Esophagus (tissue), 2 donors: ENCODE measurements at regions not wholly inside any gene's neighbourhood (a gene's known extent, or its start where the extent isn't known, plus 50 kb on each side); places are given as distances from the start of the nearest gene placed in this dataset.

ENCODE experiments used
- H3K27ac ChIP-seq, 2 donors: one replicate each; pipeline ENCODE4 v1.5.1; 2013; ENCODE audit warnings: low read depth in 2 of 2, mild to moderate bottlenecking in 2 of 2, inconsistent platforms in 1 of 2, low read length in 1 of 2, moderate library complexity in 1 of 2
- H3K27me3 ChIP-seq, 2 donors: one replicate each; pipeline ENCODE4 v1.6.1; 2013; ENCODE audit warnings: low read length in 2 of 2, control low read depth in 1 of 2, mild to moderate bottlenecking in 1 of 2; ENCODE audit not compliant: insufficient read depth in 2 of 2, control insufficient read depth in 1 of 2
- H3K36me3 ChIP-seq, 2 donors: one replicate each; pipeline ENCODE4 v1.6.1; 2013; ENCODE audit warnings: low read length in 1 of 2; ENCODE audit not compliant: control insufficient read depth in 2 of 2, insufficient read depth in 2 of 2
- H3K4me1 ChIP-seq, 2 donors: one replicate each; pipeline ENCODE4 v1.6.1; 2013; ENCODE audit warnings: low read length in 1 of 2; ENCODE audit not compliant: control insufficient read depth in 2 of 2, insufficient read depth in 2 of 2
- H3K4me3 ChIP-seq, 2 donors: one replicate each; pipeline ENCODE4 v1.5.1; 2013; ENCODE audit warnings: low read length in 2 of 2, mild to moderate bottlenecking in 2 of 2, low read depth in 1 of 2, moderate library complexity in 1 of 2
- H3K9me3 ChIP-seq, 2 donors: one replicate each; pipeline ENCODE4 v1.6.1; 2013; ENCODE audit warnings: mild to moderate bottlenecking in 2 of 2, low read depth in 1 of 2, low read length in 1 of 2, moderate library complexity in 1 of 2; ENCODE audit not compliant: control insufficient read depth in 2 of 2, insufficient read depth in 1 of 2
- WGBS, 2 donors: extraction: QIAGEN DNeasy Blood & Tissue Kit; methylation state at CpG; one replicate each; pipeline ENCODE4 v1.1.7; 2013; 5-methylcytosine and 5-hydroxymethylcytosine counted together
- donor health status: healthy with polysubstance abuse.
- donor health status: Bipolar disorder and iron deficiency.

GRCh38 chr6:22062807-22063408 is 233.9 kb downstream of the PRL start:
- H3K27me3 ChIP-seq: no peaks in the 10 kb centered on the region
- 52 to 57% methylated on average over 21 of the region's 21 CpGs for WGBS, 2 donors
- peaks cover 0 to 3% of the 10 kb centered on the region in 2 donors for H3K4me1 ChIP-seq
- H3K4me3 ChIP-seq: no peak overlapping the region
- peaks cover 0 to 3% of the 10 kb centered on the region in 2 donors for H3K9me3 ChIP-seq
- no peaks in the 10 kb centered on the region for H3K36me3 ChIP-seq
- H3K27ac ChIP-seq: no peak overlapping the region

DNA sequence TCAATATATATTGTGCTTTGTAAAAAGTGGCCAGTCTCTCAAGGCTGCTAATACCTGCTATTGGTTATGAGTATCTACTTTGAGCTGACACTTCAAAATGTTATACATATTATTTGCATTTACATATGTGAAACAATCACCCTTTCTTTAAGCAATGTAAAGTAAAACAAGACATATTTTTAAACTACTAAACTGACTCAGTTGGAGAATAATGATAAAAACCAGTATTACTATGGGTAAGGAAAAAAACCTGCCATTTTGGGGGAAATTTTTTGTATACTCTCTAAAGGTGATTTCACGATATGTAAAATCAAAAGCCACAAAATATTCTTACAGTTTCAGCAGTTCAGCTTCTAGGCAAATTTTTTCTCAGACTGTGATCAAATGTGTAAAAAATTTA is 232.3 kb downstream of the PRL start:
- 87 to 88% methylated on average over 1 of the region's 1 CpG for WGBS, 2 donors
- Histone ChIP-seq H3K27me3 (no peaks in the 10 kb centered on the region), H3K36me3 (no peaks in the 10 kb centered on the region), H3K4me1 (peaks cover 0 to 3% of the 10 kb centered on the region in 2 donors), H3K9me3 (peaks cover 0 to 3% of the 10 kb centered on the region in 2 donors), H3K27ac (no peak overlapping the region), H3K4me3 (no peak overlapping the region)

DNA sequence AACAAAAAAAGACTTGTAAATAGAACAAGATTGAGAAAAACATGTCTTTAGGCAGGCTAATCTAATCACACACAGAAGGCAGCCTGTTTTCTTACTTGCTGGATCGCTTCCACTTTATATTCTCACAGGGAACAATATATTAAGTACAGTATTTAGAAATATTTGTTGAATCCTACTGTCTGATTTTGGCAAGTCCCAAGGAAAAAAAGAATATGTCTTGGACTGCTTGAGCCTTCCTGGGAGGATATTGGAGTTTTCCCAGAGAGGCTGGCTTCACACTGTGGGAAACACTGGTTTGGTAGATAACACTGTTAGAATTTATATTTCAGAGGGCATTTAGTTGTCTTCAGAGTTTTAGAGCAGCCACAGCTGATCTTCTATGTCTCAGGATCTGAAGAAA is 229.7 kb downstream of the PRL start:
- Histone ChIP-seq H3K36me3 (no peaks in the 10 kb centered on the region), H3K27me3 (no peaks in the 10 kb centered on the region), H3K4me1 (peaks cover 0 to 3% of the 10 kb centered on the region in 2 donors), H3K27ac (no peak overlapping the region), H3K9me3 (peaks cover 0 to 3% of the 10 kb centered on the region in 2 donors), H3K4me3 (no peak overlapping the region)
- 40 to 57% methylated on average over 1 of the region's 1 CpG for WGBS, 2 donors

GRCh38 chr6:22067671-22068070 is 229.2 kb downstream of the PRL start:
- 88 to 89% methylated on average over 2 of the region's 2 CpGs for WGBS, 2 donors
- H3K9me3 ChIP-seq: peaks cover 0 to 3% of the 10 kb centered on the region in 2 donors
- no peak overlapping the region for H3K4me3 ChIP-seq
- H3K4me1 ChIP-seq: peaks cover 0 to 3% of the 10 kb centered on the region in 2 donors
- H3K36me3 ChIP-seq: no peaks in the 10 kb centered on the region
- no peak overlapping the region for H3K27ac ChIP-seq
- H3K27me3 ChIP-seq: no peaks in the 10 kb centered on the region

DNA sequence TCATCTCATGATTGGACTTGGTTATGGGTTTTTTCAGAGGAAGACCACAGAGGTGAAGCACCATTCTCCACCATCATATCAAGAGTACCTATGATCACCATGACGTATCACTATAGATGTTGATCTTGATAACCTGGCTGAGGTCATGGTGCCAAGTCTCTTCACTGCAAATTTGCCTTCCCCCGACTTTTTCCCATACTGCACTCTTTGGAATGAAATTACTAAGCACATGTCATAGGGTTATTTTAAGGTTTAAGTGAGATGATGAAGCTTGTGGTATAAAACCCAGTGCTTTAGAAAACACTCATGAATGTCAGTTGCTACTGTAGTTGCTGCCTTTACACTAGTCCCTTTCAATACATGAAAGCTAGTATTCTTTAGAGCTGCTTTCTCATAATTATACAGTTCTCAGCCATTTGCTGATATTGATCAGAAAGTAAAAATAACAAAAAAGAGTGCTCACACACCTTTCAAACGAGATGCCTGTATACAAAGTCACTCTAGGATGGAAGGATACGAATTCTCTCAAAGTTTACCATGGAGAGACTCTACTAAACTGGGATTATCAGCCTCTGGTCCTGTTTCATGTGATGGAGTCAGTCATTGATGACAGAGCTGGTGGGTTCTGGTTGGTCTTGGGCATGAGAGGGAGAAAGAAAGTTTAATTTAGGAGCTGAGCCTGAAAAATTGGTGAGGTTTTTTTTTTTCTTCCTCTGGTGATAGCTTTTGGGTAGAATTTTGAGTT is 228.1 kb downstream of the PRL start:
- no peak overlapping the region for H3K4me3 ChIP-seq
- no peaks in the 10 kb centered on the region for H3K9me3 ChIP-seq
- no peaks in the 10 kb centered on the region for H3K4me1 ChIP-seq
- WGBS, 2 donors: 84 to 86% methylated on average over 4 of the region's 4 CpGs
- no peak overlapping the region for H3K27ac ChIP-seq
- H3K36me3 ChIP-seq: no peaks in the 10 kb centered on the region
- H3K27me3 ChIP-seq: no peaks in the 10 kb centered on the region

GRCh38 chr6:22069306-22069800 is 227.5 kb downstream of the PRL start:
- Histone ChIP-seq H3K36me3 (no peaks in the 10 kb centered on the region), H3K9me3 (no peaks in the 10 kb centered on the region), H3K4me1 (no peaks in the 10 kb centered on the region), H3K27ac (no peak overlapping the region), H3K4me3 (no peak overlapping the region), H3K27me3 (no peaks in the 10 kb centered on the region)
- WGBS, 2 donors: 65 to 71% methylated on average over 3 of the region's 3 CpGs

DNA sequence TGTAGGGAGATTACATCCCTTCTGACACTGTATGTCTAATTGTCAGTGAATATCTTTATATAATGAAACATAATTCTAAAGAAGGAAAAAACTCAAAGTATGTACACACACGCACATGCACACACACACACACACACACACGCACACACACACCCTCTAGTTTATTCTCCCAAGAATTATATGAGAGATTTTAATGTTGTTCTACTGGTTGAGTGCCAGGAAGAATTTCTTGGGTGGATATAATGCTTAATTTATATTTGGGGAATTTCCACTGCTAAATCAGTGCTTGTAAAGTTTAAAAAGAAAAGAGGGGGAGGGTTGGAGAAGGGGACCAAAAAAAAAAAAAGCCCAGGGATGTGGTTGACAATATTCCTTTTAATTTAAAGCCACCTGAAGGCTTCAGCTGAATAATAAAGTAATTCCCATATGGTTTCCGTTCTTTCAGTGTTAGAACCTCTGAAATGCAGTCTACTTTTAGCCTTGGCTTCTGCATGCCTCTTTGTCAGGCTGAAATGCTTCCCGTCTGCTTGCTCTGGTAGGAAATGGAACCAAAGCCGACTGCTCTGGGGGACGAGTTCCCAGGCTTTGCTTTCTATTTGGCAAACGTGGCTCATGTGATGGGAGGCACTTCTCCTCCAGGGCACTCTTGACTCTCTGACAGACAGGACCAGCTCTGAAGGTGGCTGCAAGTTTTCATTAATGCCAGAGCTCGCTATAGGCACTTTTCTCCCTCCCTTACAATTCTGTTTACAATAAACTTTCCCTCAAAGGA is 225.4 kb downstream of the PRL start:
- WGBS, 2 donors: 21 to 37% methylated on average over 8 of the region's 8 CpGs
- no peaks in the 10 kb centered on the region for H3K4me1 ChIP-seq

DNA sequence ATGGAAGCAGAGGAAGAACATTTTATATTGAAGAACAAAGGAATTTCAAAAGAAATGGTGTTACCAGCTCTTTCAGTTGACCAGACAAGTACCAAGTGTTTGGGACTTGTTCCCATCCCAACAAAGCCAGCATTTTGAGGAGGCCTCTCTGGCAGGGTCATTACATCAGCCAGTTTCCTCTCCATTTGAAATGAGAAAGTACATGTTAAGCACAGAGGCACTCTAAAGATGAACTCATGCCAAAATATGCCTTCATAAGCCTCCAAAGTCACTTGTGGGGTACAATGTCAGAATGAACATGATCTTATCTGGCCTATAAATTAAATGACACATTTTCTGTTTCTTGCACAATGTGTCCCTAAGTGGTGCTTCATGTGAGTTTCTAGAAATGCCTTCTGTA is 223.9 kb downstream of the PRL start:
- Histone ChIP-seq H3K4me1 (no peaks in the 10 kb centered on the region), H3K27ac (no peak overlapping the region), H3K4me3 (no peak overlapping the region), H3K36me3 (no peaks in the 10 kb centered on the region), H3K27me3 (no peaks in the 10 kb centered on the region), H3K9me3 (no peaks in the 10 kb centered on the region)

More for the DNA sequence above, 225.4 kb downstream of the PRL start:
- Histone ChIP-seq H3K27me3 (no peaks in the 10 kb centered on the region), H3K9me3 (no peaks in the 10 kb centered on the region), H3K27ac (peak overlapping the region; percentile 24 to 70), H3K36me3 (no peaks in the 10 kb centered on the region), H3K4me3 (peak overlapping the region in 1 of 2 donors; percentile 7)

- Histone ChIP-seq H3K27me3 (no peaks in the 10 kb centered on the region), H3K36me3 (no peaks in the 10 kb centered on the region), H3K4me1 (no peaks in the 10 kb centered on the region), H3K27ac (no peak overlapping the region), H3K4me3 (no peak overlapping the region), H3K9me3 (no peaks in the 10 kb centered on the region)
- 80 to 81% methylated on average over 4 of the region's 4 CpGs for WGBS, 2 donors
Observed at GRCh38 chr6:22073516-22074198, 223.2 kb downstream of the PRL start.
